ENCODE measurements at regions not wholly inside any gene's neighbourhood (a gene's known extent, or its start where the extent isn't known, plus 50 kb on each side); places are given as distances from the start of the nearest gene placed in this dataset.

DNA sequence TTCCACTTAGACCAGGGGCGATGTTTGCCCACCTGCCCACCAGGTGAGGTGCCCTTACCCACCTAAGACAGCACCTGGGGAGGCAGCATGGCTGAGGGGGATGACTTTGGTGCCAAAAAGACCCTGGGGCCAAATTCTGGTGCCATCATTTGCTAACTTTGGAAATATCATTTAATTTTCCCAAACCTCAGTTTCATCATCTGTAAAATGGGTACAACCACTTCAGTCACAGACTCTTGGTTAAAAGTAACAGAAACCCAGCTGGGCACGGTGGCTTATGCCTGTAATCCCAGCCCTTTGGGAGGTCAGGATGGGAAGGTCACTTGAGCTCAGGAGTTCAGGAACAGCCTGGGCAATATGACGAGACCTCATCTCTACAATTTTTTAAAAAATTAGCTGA lies 177.8 kb downstream of the USP12 start:
- no peak for TF ChIP-seq POLR2A (IDR thresholded peaks at IDR 0.05)
- no peak for TF ChIP-seq POLR2AphosphoS5 (IDR thresholded peaks at IDR 0.05)

Data from gastroesophageal sphincter (tissue), 2 donors.